Calu3 (cell line): ENCODE measurements at regions not wholly inside any gene's neighbourhood (a gene's known extent, or its start where the extent isn't known, plus 50 kb on each side); places are given as distances from the start of the nearest gene placed in this dataset.

Source experiments
- BruUV-seq: library from RNA; stranded (reverse); fragments of 400-500 nt; replicated peaks from 2 replicates; lab custom pipeline; 2021; lab: Mats Ljungman, UMichigan
- CTCF ChIA-PET: fragments of 300-600 bp; sonication (Branson Sonifier 250); formaldehyde crosslinking; loops from one replicate; lab custom pipeline; 2022; ENCODE audit warnings: antibody characterized with exemption; lab: Charles Lee
- DNase-seq: peaks from one replicate; pipeline ENCODE4 v3.0.0; 2022
- H3K27ac Mint-ChIP-seq: one replicate; pipeline ENCODE4 v1.8.0; 2022; ENCODE audit warnings: mixed read lengths; ENCODE audit not compliant: unreplicated experiment
- H3K27me3 Mint-ChIP-seq: one replicate; pipeline ENCODE4 v1.8.0; 2022; ENCODE audit warnings: mixed read lengths; ENCODE audit not compliant: unreplicated experiment
- H3K36me3 Mint-ChIP-seq: one replicate; pipeline ENCODE4 v1.8.0; 2022; ENCODE audit warnings: mild to moderate bottlenecking, moderate library complexity, mixed read lengths; ENCODE audit not compliant: insufficient read depth, unreplicated experiment
- H3K4me1 Mint-ChIP-seq: one replicate; pipeline ENCODE4 v1.8.0; 2022; ENCODE audit warnings: mild to moderate bottlenecking, low read depth, mixed read lengths; ENCODE audit not compliant: unreplicated experiment
- H3K4me3 Mint-ChIP-seq: one replicate; pipeline ENCODE4 v1.8.0; 2022; ENCODE audit warnings: mild to moderate bottlenecking, low read depth, moderate library complexity, mixed read lengths; ENCODE audit not compliant: unreplicated experiment
- H3K9me3 Mint-ChIP-seq: one replicate; pipeline ENCODE4 v1.8.0; 2022; ENCODE audit warnings: low read depth, mixed read lengths; ENCODE audit not compliant: unreplicated experiment
- CTCF ChIP-seq: fragments of 200-600 bp; IDR thresholded peaks from one replicate; pipeline ENCODE4 v1.8.0; 2022; ENCODE audit warnings: antibody characterized with exemption; ENCODE audit not compliant: unreplicated experiment
- intact Hi-C: fragments of 100-400 bp; cut with micrococcal nuclease; formaldehyde crosslinking; loops from one replicate; pipeline ENCODE4 v1.10.0; 2022; ENCODE audit not compliant: unreplicated experiment

DNA sequence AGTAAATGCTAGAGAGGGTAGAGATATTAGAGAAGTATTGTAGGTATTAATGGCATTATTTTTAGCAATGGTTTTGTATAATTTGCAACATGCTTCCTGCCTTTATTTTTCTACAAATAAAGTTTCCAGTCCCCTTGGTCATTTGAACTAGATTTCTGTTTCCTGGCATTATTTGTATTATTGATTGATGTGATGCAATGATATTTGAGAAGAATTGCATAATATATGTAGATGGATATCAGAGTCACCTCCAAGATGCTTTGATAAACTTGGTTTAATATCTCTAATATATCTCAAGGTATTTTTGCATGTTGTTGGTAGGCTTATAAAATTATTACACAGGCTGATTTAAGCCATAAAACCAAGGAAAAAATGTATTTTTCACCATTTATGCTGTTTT lies 1054.5 kb downstream of the SLITRK1 start:
- no peak for TF ChIP-seq CTCF
- no peak overlapping the region for H3K4me3 Mint-ChIP-seq
- intact Hi-C loops = no loop called here
- no peak for DNase-seq
- H3K27ac Mint-ChIP-seq = no peak overlapping the region
- H3K4me1 Mint-ChIP-seq = no peaks in the 10 kb centered on the region
- H3K27me3 Mint-ChIP-seq = no peaks in the 10 kb centered on the region
- CTCF ChIA-PET = no interaction called here
- BruUV-seq = no TSS peak
- H3K9me3 Mint-ChIP-seq = peaks cover 2% of the 10 kb centered on the region
- H3K36me3 Mint-ChIP-seq = no peaks in the 10 kb centered on the region

DNA sequence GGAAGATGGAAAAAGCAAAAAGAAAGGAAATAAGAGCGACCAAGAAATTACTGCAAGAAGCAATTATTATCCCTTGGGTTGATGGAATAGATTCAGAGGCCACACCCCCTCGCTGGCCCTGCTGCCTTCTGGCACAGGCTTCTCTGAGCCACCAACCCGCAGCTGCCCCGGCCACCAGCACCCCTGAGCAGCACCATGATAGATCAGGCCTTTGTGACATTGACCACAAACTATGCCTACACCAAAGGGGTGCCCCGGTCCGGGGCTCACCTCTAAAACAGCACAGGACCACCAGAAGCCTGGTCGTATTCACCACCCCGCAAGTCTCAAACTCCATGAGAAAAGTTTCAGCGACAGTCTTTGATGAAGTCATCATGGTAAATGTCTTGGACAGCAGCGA lies 1059.3 kb downstream of the SLITRK1 start:
- no peak for TF ChIP-seq CTCF
- BruUV-seq = no TSS peak
- H3K9me3 Mint-ChIP-seq = peaks cover 2% of the 10 kb centered on the region
- H3K27me3 Mint-ChIP-seq = no peaks in the 10 kb centered on the region
- H3K4me1 Mint-ChIP-seq = no peaks in the 10 kb centered on the region
- no peaks in the 10 kb centered on the region for H3K36me3 Mint-ChIP-seq
- no peak overlapping the region for H3K27ac Mint-ChIP-seq
- CTCF ChIA-PET = no interaction called here
- no peak for DNase-seq
- intact Hi-C loops = no loop called here
- H3K4me3 Mint-ChIP-seq = no peak overlapping the region

- no peaks in the 10 kb centered on the region for H3K9me3 Mint-ChIP-seq
- intact Hi-C loops = no loop called here
- CTCF ChIA-PET = no interaction called here
- H3K4me3 Mint-ChIP-seq = no peak overlapping the region
- no peaks in the 10 kb centered on the region for H3K36me3 Mint-ChIP-seq
- H3K27me3 Mint-ChIP-seq = no peaks in the 10 kb centered on the region
- no peak overlapping the region for H3K27ac Mint-ChIP-seq
- BruUV-seq = no TSS peak
- no peak for DNase-seq
- no peak for TF ChIP-seq CTCF
- H3K4me1 Mint-ChIP-seq = no peaks in the 10 kb centered on the region
Observed at GRCh38 chr13:82817133-82817532, 1065.1 kb downstream of the SLITRK1 start.

DNA sequence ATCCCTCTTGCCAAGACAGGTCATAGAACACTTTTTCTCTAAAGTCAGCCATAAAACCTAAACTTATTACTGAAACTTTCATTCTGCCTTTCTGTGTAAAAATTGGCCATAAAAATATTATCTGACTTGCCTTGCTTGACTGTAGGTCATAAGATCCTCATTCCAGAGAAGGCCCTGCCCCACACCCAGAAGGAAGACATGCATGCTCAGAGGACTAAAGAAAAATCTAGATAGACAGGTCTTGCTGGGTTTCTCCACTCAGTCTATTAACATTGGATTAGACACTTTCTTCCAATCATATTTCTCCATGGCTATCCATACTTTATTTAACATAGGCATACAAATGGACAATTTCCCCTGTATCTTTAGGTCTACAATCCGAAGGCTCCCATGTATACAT lies 1066.5 kb downstream of the SLITRK1 start:
- CTCF ChIA-PET = no interaction called here
- intact Hi-C loops = no loop called here
- no peak for TF ChIP-seq CTCF
- DNase-seq = no peak
- no TSS peak for BruUV-seq
- Mint-ChIP-seq H3K9me3 (no peaks in the 10 kb centered on the region), H3K4me1 (no peaks in the 10 kb centered on the region), H3K4me3 (no peak overlapping the region), H3K27me3 (no peaks in the 10 kb centered on the region), H3K36me3 (no peaks in the 10 kb centered on the region), H3K27ac (no peak overlapping the region)
